ENCODE measurements at regions not wholly inside any gene's neighbourhood (a gene's known extent, or its start where the extent isn't known, plus 50 kb on each side); places are given as distances from the start of the nearest gene placed in this dataset.

DNA sequence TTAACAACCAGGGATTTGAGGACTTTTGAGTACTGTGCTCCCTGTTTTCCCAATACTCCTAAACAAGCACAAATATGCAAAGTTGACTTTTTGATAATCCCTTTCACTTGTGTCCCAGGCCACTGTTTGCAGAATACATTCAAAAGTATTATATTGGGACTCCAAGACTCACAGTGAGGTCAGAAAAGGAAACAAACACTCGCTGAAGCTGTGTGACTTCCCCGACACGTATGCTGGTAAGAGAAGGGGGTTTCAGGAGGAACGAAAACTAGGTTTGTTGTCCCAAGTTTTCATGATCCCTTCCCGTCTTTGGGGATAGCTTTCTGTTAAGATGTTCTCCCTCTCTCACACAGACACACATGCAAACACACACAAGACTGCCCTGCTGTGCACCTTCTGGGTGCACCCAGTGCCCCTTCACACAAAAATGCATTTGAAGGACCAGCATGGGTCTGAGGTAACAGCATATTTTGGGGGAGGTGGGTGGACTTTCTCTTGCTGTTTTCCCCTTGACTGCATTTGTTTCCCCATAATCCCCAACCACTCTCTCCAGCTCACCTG lies 225.2 kb upstream of the PRICKLE2 start:
- POLR2A ChIA-PET (ENCODE audit: low non-redundant PET) = interaction anchor here (0.6 kb wide), 1 partner anchor 969 kb away, joined by 6 read pairs; no protein-coding TSS in a partner anchor
- H3K36me3 ChIP-seq (ENCODE audit: insufficient read depth, low read length, poor library complexity, severe bottlenecking) = no peaks in the 10 kb centered on the region
- no peaks in the 10 kb centered on the region for H3K9me3 ChIP-seq (ENCODE audit: low read depth, low read length, poor library complexity, severe bottlenecking)
- no TSS peak for BruUV-seq (replicated peaks)
- H3K4me3 ChIP-seq (ENCODE audit: low read depth, low read length, poor library complexity, severe bottlenecking) = no peak overlapping the region
- TF ChIP-seq CTCF (conservative IDR thresholded peaks at IDR 0.05; ENCODE audit: low read depth, low read length) (no peak), EZH2 (IDR thresholded peaks at IDR 0.05; ENCODE audit: borderline replicate concordance, low read depth, low read length, poor library complexity, severe bottlenecking) (no peak)
- no peaks in the 10 kb centered on the region for H3K4me1 ChIP-seq (ENCODE audit: insufficient read depth, low read length, poor library complexity, severe bottlenecking)
- H3K27ac ChIP-seq (ENCODE audit: low read depth, low read length, poor library complexity, severe bottlenecking) = no peak overlapping the region
- CTCF ChIA-PET = no interaction called here
- intact Hi-C loops (cut with micrococcal nuclease; ENCODE audit: unreplicated experiment) = no loop called here
- DNase-seq (ENCODE audit: low spot score) = no peak
- peaks cover 45% of the 10 kb centered on the region for H3K27me3 ChIP-seq (replicated peaks; ENCODE audit: insufficient read depth, low read depth, low read length, poor library complexity)

- BruUV-seq (replicated peaks) = no TSS peak
- ChIA-PET POLR2A (ENCODE audit: low non-redundant PET) (no interaction called here), CTCF (no interaction called here)
- Histone ChIP-seq H3K36me3 (ENCODE audit: insufficient read depth, low read length, poor library complexity, severe bottlenecking) (no peaks in the 10 kb centered on the region), H3K9me3 (ENCODE audit: low read depth, low read length, poor library complexity, severe bottlenecking) (no peaks in the 10 kb centered on the region), H3K27ac (ENCODE audit: low read depth, low read length, poor library complexity, severe bottlenecking) (no peak overlapping the region), H3K4me1 (ENCODE audit: insufficient read depth, low read length, poor library complexity, severe bottlenecking) (no peaks in the 10 kb centered on the region), H3K4me3 (ENCODE audit: low read depth, low read length, poor library complexity, severe bottlenecking) (no peak overlapping the region), H3K27me3 (replicated peaks; ENCODE audit: insufficient read depth, low read depth, low read length, poor library complexity) (peaks cover 59% of the 10 kb centered on the region)
- intact Hi-C loops (cut with micrococcal nuclease; ENCODE audit: unreplicated experiment) = no loop called here
- no peak for DNase-seq (ENCODE audit: low spot score)
- no peak for TF ChIP-seq CTCF (conservative IDR thresholded peaks at IDR 0.05; ENCODE audit: low read depth, low read length)
- no peak for TF ChIP-seq EZH2 (IDR thresholded peaks at IDR 0.05; ENCODE audit: borderline replicate concordance, low read depth, low read length, poor library complexity, severe bottlenecking)
These were observed 223.8 kb upstream of the PRICKLE2 start for GRCh38 chr3:64449026-64449425.

DNA sequence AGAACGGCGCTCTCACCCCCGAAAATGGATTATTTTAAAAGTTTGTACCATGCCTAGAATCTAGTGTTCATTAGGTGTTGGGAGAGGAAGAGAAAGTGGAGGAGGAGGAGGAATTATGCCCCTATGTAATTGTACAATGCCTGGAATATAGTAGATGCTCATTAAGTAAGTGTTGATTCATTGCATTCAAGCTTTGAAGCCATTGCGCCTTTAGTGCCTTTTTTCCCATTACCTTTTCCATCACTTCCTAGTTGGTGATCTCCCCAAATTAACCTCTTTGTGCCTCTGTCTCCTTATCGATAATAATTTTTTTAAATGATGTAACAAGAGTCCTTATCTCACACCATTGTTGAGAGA lies 220.7 kb upstream of the PRICKLE2 start:
- Histone ChIP-seq H3K4me3 (ENCODE audit: low read depth, low read length, poor library complexity, severe bottlenecking) (no peak overlapping the region), H3K4me1 (ENCODE audit: insufficient read depth, low read length, poor library complexity, severe bottlenecking) (no peaks in the 10 kb centered on the region), H3K36me3 (ENCODE audit: insufficient read depth, low read length, poor library complexity, severe bottlenecking) (no peaks in the 10 kb centered on the region), H3K9me3 (ENCODE audit: low read depth, low read length, poor library complexity, severe bottlenecking) (no peaks in the 10 kb centered on the region), H3K27ac (ENCODE audit: low read depth, low read length, poor library complexity, severe bottlenecking) (no peak overlapping the region), H3K27me3 (replicated peaks; ENCODE audit: insufficient read depth, low read depth, low read length, poor library complexity) (peaks cover 76% of the 10 kb centered on the region)
- CTCF ChIA-PET = no interaction called here
- BruUV-seq (replicated peaks) = no TSS peak
- POLR2A ChIA-PET (ENCODE audit: low non-redundant PET) = no interaction called here
- TF ChIP-seq CTCF (conservative IDR thresholded peaks at IDR 0.05; ENCODE audit: low read depth, low read length) = no peak
- TF ChIP-seq EZH2 (IDR thresholded peaks at IDR 0.05; ENCODE audit: borderline replicate concordance, low read depth, low read length, poor library complexity, severe bottlenecking) = no peak
- DNase-seq (ENCODE audit: low spot score) = no peak
- intact Hi-C loops (cut with micrococcal nuclease; ENCODE audit: unreplicated experiment) = no loop called here

Measured in A673 (cell line).